HepG2 (cell line): ENCODE measurements at regions not wholly inside any gene's neighbourhood (a gene's known extent, or its start where the extent isn't known, plus 50 kb on each side); places are given as distances from the start of the nearest gene placed in this dataset.

ENCODE experiments used
- ATAC-seq: fragments of 200-7000 bp; cut with Tn5 transposase; 3 replicates; pipeline ENCODE4 v1.9.1; 2020; ENCODE audit warnings: mild to moderate bottlenecking, moderate library complexity
- BruUV-seq: library from RNA; stranded (reverse); fragments of 400-500 nt; replicated peaks from 2 replicates; lab custom pipeline; 2021; lab: Mats Ljungman, UMichigan
- CTCF ChIA-PET: fragments of 300-600 bp; formaldehyde crosslinking; extraction: SDS; loops from one replicate; lab custom pipeline; 2021; ENCODE audit warnings: low total read pairs, inconsistent platforms, low intra/inter-chr PET ratio; lab: Yijun Ruan, JAX
- POLR2A ChIA-PET: fragments of 350-600 bp; sonication (Branson Sonifier 250); formaldehyde crosslinking; loops from one replicate; lab custom pipeline; 2020; ENCODE audit warnings: antibody characterized with exemption, inconsistent platforms; lab: Yijun Ruan, JAX
- DNase-seq: peaks from one replicate; pipeline ENCODE4 v3.0.0-alpha.2; 2015; ENCODE audit warnings: low spot score
- FAIRE-seq: peaks from 3 replicates; lab custom pipeline; 2011; peaks lifted over from hg19 to GRCh38; lab: Jason Lieb, UNC
- H2AFZ ChIP-seq: one replicate; pipeline ENCODE4 v1.6.1; 2011; ENCODE audit warnings: low read length, inconsistent platforms
- H3K27ac ChIP-seq: fragments of 300-600 bp; 3 replicates; pipeline ENCODE4 v1.8.0; 2011; ENCODE audit warnings: mixed run types, mild to moderate bottlenecking, mixed read lengths, low read length, inconsistent platforms; ENCODE audit not compliant: insufficient read depth; ENCODE audit errors: extremely low read length
- H3K27me3 ChIP-seq, 2 experiments: fragments of 200-600 bp in 1 of 2; 2 replicates in 1 of 2; 3 replicates in 1 of 2; pipeline versions ENCODE4 v1.6.0 to v1.8.0; 2011; ENCODE audit warnings: low read length in 2 of 2, mild to moderate bottlenecking in 2 of 2, moderate library complexity in 2 of 2, inconsistent platforms in 1 of 2; ENCODE audit not compliant: insufficient read depth in 2 of 2, control insufficient read depth in 1 of 2
- H3K36me3 ChIP-seq, 2 experiments: fragments of 200-600 bp in 1 of 2; replicated peaks in 1 of 2; 2 replicates in 1 of 2; 3 replicates in 1 of 2; pipeline versions ENCODE4 v1.5.1 to v1.8.0; 2011; ENCODE audit warnings: low read length in 2 of 2, inconsistent platforms in 1 of 2; ENCODE audit not compliant: insufficient read depth in 2 of 2, control insufficient read depth in 1 of 2
- H3K4me1 ChIP-seq: 2 replicates; pipeline ENCODE4 v1.5.1; 2012; ENCODE audit warnings: low read length, inconsistent platforms; ENCODE audit not compliant: insufficient read depth
- H3K4me2 ChIP-seq: 2 replicates; pipeline ENCODE4 v1.6.0; 2011; ENCODE audit warnings: low read depth, low read length, inconsistent platforms
- H3K4me3 ChIP-seq, 3 experiments: fragments of 200-600 bp in 1 of 3; sonication (generic), shearing (Covaris generic) in 1 of 3; replicated peaks in 1 of 3; 2 replicates each; pipeline ENCODE4 v1.5.1; 2011 to 2016; ENCODE audit warnings: low read length in 3 of 3, inconsistent platforms in 2 of 3, low read depth in 2 of 3, mild to moderate bottlenecking in 2 of 3, control low read depth in 1 of 3, mixed read lengths in 1 of 3; ENCODE audit not compliant: insufficient read depth in 1 of 3
- H3K79me2 ChIP-seq: one replicate; pipeline ENCODE4 v1.6.1; 2011; ENCODE audit warnings: low read length, inconsistent platforms; ENCODE audit not compliant: insufficient read depth
- H3K9ac ChIP-seq: 2 replicates; pipeline ENCODE4 v1.6.0; 2011; ENCODE audit warnings: mild to moderate bottlenecking, low read depth, low read length, inconsistent platforms; ENCODE audit not compliant: insufficient read depth
- H3K9me3 ChIP-seq: 2 replicates; pipeline ENCODE4 v1.5.1; 2012; ENCODE audit warnings: mild to moderate bottlenecking, low read length
- H4K20me1 ChIP-seq: 2 replicates; pipeline ENCODE4 v1.6.0; 2011; ENCODE audit warnings: inconsistent platforms, mild to moderate bottlenecking, low read length, moderate library complexity; ENCODE audit not compliant: insufficient read depth
- ARNTL ChIP-seq: sonication (generic); formaldehyde crosslinking; IDR thresholded peaks from 2 replicates; pipeline ENCODE4 v1.4.0; 2020; ENCODE audit warnings: mild to moderate bottlenecking, missing genetic modification reagents
- KLF9 ChIP-seq: IDR thresholded peaks from 2 replicates; pipeline ENCODE4 v1.6.1; 2016; ENCODE audit warnings: low read depth
- LCORL ChIP-seq, 2 experiments: fragments of 450-650 bp in 1 of 2; sonication (generic) in 1 of 2; formaldehyde crosslinking in 1 of 2; IDR thresholded peaks; 2 replicates each; pipeline versions ENCODE4 v1.5.0 to v1.6.1; 2017 to 2020; ENCODE audit warnings: antibody characterized with exemption in 1 of 2, missing genetic modification reagents in 1 of 2
- NR2F6 ChIP-seq, 2 experiments: IDR thresholded peaks; 2 replicates each; pipeline ENCODE4 v1.6.1; 2016; ENCODE audit warnings: antibody characterized with exemption in 1 of 2, mild to moderate bottlenecking in 1 of 2
- SOX13 ChIP-seq, 3 experiments: fragments of 450-650 bp in 1 of 3; sonication (generic) in 1 of 3; formaldehyde crosslinking in 1 of 3; IDR thresholded peaks in 2 of 3; conservative IDR thresholded peaks in 1 of 3; 2 replicates each; pipeline versions ENCODE4 v1.5.0 to v1.6.1; 2016 to 2020; ENCODE audit warnings: antibody characterized with exemption in 1 of 3, mild to moderate bottlenecking in 1 of 3, missing compliant biosample characterization in 1 of 3, missing genetic modification reagents in 1 of 3, moderate library complexity in 1 of 3
- TFDP2 ChIP-seq: sonication (generic); formaldehyde crosslinking; IDR thresholded peaks from 2 replicates; pipeline ENCODE4 v1.4.0; 2020; ENCODE audit warnings: missing genetic modification reagents
- ZBTB14 ChIP-seq: sonication (generic); formaldehyde crosslinking; IDR thresholded peaks from 2 replicates; pipeline ENCODE4 v1.4.0; 2020; ENCODE audit warnings: missing genetic modification reagents
- ZBTB42 ChIP-seq: sonication (generic); formaldehyde crosslinking; IDR thresholded peaks from 2 replicates; pipeline ENCODE4 v1.5.0; 2020; ENCODE audit warnings: mild to moderate bottlenecking, missing genetic modification reagents
- ZGPAT ChIP-seq: IDR thresholded peaks from 2 replicates; pipeline ENCODE4 v1.6.1; 2016; ENCODE audit warnings: mild to moderate bottlenecking
- ZNF12 ChIP-seq: sonication (generic); formaldehyde crosslinking; IDR thresholded peaks from 2 replicates; pipeline ENCODE4 v1.5.0; 2020; ENCODE audit warnings: missing genetic modification reagents
- ZNF121 ChIP-seq: sonication (generic); formaldehyde crosslinking; IDR thresholded peaks from 2 replicates; pipeline ENCODE4 v1.5.0; 2020; ENCODE audit warnings: mild to moderate bottlenecking, missing genetic modification reagents
- ZNF574 ChIP-seq: sonication (generic); formaldehyde crosslinking; IDR thresholded peaks from 2 replicates; pipeline ENCODE4 v1.4.0; 2020; ENCODE audit warnings: missing genetic modification reagents
- ZNF713 ChIP-seq: sonication (generic); formaldehyde crosslinking; IDR thresholded peaks from 2 replicates; pipeline ENCODE4 v1.4.0; 2020; ENCODE audit warnings: mild to moderate bottlenecking, missing genetic modification reagents
- ZNF883 ChIP-seq: sonication (generic); formaldehyde crosslinking; IDR thresholded peaks from 2 replicates; pipeline ENCODE4 v1.5.1; 2020; ENCODE audit warnings: mild to moderate bottlenecking, missing genetic modification reagents; ENCODE audit errors: not compliant biosample characterization
- ZNF891 ChIP-seq: sonication (generic); formaldehyde crosslinking; IDR thresholded peaks from 2 replicates; pipeline ENCODE4 v1.5.0; 2020; ENCODE audit warnings: mild to moderate bottlenecking, missing genetic modification reagents
- WGBS: methylation state at CpG from one replicate; pipeline ENCODE4 v1.1.6; 2017; ENCODE audit warnings: low lambda C conversion rate; 5-methylcytosine and 5-hydroxymethylcytosine counted together
- in situ Hi-C: cut with HindIII; loops from 2 replicates; pipeline ENCODE4 v1.10.0; 2017; ENCODE audit warnings: low pct_unique_long_range_greater_than_20kb; ENCODE audit not compliant: extremely low pct_ligation_motif_present
- intact Hi-C: fragments of 100-400 bp; cut with micrococcal nuclease; formaldehyde crosslinking; loops from one replicate; pipeline ENCODE4 v1.10.0; 2022; ENCODE audit not compliant: unreplicated experiment

- TF ChIP-seq ZNF574 (CRISPR knock-in tag) (peak; percentile 50; the same call in 1 of the 2 replicates), LCORL (IDR thresholded peaks at IDR 0.05) (peak; percentile 96), LCORL (CRISPR knock-in tag; IDR thresholded peaks at IDR 0.05) (peak; percentile 95), ZNF883 (CRISPR knock-in tag) (peak; percentile 28)
Measured at GRCh38 chr17:77002103-77003045, 134.2 kb downstream of the MGAT5B start (continued).

GRCh38 chr17:77003699-77004098 is 135.5 kb downstream of the MGAT5B start:
- POLR2A ChIA-PET = interaction anchor here (1.3 to 1.7 kb wide), 2 partner anchors 9 to 266 kb away, joined by 3 to 5 read pairs; partner anchors contain the start of genes MFSD11 and SRSF2
- in situ Hi-C loops = no loop called here
- Histone ChIP-seq H3K4me3 (no peak overlapping the region), H3K79me2 (no peaks in the 10 kb centered on the region), H3K4me2 (no peak overlapping the region), H3K27me3 (no peaks in the 10 kb centered on the region), H3K27ac (no peak overlapping the region), H4K20me1 (no peaks in the 10 kb centered on the region), H3K9me3 (no peaks in the 10 kb centered on the region), H2AFZ (no peak overlapping the region), H3K9ac (no peak overlapping the region), H3K4me1 (peaks cover 51% of the 10 kb centered on the region), H3K36me3 (no peaks in the 10 kb centered on the region)
- whole genome bisulfite sequencing = 99% methylated on average over 2 of the region's 2 CpGs
- intact Hi-C loops = no loop called here
- BruUV-seq = no TSS peak
- DNase-seq (no peak), FAIRE-seq (no peak), ATAC-seq (no peak)
- CTCF ChIA-PET = no interaction called here
- TF ChIP-seq ARNTL (CRISPR knock-in tag) (no peak), SOX13 (IDR thresholded peaks at IDR 0.05) (no peak), SOX13 (CRISPR knock-in tag; conservative IDR thresholded peaks at IDR 0.05 in 1 of 2, IDR thresholded peaks at IDR 0.05 in 1 of 2) (no peak), ZNF713 (CRISPR knock-in tag) (no peak), ZNF121 (CRISPR knock-in tag) (no peak), ZBTB14 (CRISPR knock-in tag) (no peak), ZNF12 (no peak), ZNF891 (no peak), KLF9 (CRISPR knock-in tag) (no peak), ZGPAT (CRISPR knock-in tag) (no peak), TFDP2 (CRISPR knock-in tag) (no peak), ZBTB42 (CRISPR knock-in tag) (no peak), NR2F6 (IDR thresholded peaks at IDR 0.05) (no peak), NR2F6 (CRISPR knock-in tag; IDR thresholded peaks at IDR 0.05) (no peak)
